Activated CD8-positive, alpha-beta memory T cell treated with anti-CD3 and anti-CD28 coated beads, Interleukin-2, amount 50 U/mL, for 1 hour (primary cell): ENCODE measurements at regions not wholly inside any gene's neighbourhood (a gene's known extent, or its start where the extent isn't known, plus 50 kb on each side); places are given as distances from the start of the nearest gene placed in this dataset.
A peak's percentile ranks its signal among the peaks of the same experiment; 100 is the strongest.

Source experiments
- DNase-seq: peaks from one replicate; pipeline ENCODE4 v3.0.0-alpha.2; 2020; ENCODE audit errors: extremely low read depth

DNA sequence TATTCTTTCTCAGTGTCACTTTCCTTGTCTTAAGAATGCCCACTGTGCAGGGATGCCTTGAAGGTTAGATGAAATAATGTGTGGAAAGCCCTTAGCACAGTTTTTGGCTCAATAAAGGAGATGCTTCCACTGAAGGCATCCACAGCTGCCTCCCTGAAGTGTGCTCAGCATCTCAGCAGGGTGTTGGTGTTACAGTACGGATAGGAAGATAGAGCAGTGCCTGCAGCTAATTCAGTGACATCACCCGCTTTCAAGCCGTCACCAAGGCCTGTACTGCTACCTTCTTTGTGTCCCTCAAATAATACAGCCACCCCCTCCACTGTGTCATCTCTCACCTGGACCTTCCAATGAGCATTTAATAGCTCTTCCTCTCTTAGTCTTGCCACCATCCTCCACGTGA, 59.0 kb downstream of the NDUFS5 start:
- DNase-seq, result no peak

DNA sequence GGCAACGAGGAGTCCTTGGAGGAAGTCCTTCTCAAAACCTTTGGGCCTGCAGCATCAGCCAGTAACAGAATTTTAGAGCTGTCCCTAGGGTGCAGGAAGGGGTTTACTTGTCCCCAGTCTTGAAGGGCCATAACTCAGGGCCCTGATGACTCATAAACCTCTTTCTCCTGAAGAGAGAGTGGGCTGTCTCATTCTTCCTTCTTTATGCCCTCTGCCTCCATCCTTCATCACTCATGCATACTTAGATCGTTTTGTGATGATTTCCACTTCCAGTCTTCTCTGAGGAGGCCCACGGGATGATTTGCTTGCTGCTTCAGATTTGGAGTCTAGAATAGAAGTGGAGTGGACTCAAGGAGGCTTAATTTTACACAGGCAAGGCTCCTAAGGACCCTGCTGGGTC, 60.2 kb downstream of the NDUFS5 start:
- DNase-seq, result no peak

DNA sequence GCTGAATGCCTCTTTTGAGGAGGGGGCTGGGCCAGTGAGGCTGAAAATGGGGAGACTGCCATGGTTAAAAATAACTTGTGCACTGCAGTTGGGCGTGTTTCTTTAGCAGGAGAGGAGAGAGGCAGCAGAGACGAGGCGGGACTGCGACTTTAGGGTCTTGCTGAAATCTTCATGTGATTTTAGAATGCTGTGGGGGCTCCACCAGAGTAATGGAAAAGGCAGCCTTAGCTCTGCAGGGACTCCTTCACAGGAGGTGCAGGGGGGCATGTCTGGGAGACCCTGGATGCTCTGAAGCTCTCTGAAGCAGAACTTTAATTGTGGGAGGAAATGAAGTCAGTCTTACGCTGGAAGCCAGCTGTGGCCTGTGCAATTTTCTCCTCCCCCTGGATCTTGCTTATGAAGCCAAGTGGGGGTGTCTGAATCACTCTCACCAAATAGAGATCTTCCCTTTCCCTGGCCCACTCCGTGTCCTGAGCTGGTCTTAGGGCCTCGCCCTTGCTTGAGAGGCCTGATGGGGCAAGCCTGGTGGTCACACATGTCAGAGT, 60.8 kb downstream of the NDUFS5 start:
- no peak for DNase-seq

DNA sequence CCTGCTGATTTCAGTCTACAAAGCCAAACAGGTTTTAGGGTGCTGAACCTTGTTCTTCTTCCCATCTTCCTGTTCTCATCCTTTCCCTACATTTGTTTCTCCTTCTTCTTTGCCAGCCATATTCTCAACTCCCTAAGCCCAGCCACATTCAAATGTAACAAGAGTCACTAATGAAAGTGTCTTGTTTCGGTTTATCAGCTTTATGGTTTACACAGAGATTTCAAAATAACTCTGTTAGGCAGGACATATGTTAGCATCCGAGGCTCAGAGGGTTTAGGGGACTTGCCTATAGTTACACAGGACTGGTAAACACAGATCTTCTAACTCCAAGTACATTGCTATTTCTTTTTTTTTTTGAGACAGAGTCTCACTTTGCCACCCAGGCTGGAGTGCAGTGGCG, 61.3 kb downstream of the NDUFS5 start:
- DNase-seq, result no peak

DNA sequence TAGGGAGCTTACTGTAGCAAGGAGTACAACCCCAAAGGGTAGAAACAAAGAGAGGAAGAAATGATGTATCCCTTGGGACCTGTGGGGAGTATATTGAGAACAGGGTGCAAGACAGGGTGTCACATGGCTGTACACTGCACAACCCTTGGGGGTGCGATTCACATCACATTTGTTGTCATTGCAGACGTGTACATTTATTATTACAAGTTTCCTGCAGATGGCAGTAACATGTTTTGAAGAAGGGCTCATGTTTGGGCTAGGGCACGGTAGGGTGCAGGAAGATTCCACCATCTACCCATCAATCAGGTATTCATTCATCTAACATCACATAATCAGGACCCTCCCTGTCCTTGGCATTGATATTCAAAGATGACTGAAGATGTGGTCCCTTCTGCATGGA, 62.5 kb downstream of the NDUFS5 start:
- DNase-seq, result no peak

DNA sequence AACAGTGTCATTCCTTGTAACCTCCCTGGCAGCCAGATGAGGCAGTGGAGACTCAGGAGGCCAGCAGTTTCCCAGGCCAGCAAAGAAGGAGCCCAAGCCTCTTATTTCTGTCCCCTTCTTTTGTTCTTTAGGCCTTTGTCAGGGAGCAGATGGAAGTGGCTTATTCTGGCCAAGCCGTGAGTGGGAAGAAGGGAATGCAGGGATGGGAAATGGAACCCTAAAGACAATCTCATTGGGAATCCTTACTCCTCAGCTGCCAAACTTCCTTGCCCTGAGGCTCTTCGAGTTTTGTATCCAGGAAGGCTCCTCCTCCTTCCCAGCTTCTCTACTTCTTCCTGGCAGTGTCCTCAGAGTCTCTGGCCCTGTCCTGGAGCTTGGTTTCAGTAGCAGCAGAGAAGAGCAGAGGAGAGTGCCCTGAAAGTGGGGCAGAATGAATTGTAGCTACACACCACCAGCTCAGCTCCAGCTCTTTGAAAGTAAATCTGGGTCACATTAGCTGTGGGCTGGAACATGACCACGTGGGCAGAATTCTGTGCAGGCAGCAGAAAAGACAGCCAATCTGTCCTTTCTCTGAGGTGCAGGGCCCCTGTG, 63.9 kb downstream of the NDUFS5 start:
- DNase-seq, result no peak

DNA sequence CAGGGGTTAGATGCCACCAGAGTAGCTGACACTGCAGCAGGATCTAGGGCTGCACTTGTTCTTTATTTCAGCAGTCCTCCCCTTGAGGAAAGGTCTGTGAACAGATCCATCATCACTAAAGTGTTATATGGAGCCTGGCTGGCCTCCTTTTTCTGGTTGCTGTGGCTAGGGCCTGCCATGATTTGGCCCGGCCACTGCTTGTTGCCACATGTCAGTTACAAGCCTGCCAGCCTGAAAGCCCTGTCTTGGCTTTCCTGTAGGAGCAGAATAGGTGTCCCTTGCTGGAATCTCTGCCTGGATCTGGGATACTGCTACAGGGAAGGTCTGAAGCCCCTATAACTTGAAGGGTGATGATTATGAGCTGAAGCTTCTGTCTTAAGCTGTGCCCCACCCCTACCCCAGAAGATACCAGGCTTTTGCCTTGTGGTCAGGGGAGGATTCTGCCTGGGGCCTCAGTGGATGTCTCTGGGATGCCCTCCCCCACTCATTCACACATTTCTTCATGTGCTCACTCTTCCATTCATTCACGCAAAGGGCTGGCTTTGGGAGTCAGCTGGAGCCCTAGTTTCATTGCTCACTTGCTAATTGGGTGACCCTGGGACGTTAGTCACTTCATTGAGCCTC, 64.7 kb downstream of the NDUFS5 start:
- no peak for DNase-seq

DNA sequence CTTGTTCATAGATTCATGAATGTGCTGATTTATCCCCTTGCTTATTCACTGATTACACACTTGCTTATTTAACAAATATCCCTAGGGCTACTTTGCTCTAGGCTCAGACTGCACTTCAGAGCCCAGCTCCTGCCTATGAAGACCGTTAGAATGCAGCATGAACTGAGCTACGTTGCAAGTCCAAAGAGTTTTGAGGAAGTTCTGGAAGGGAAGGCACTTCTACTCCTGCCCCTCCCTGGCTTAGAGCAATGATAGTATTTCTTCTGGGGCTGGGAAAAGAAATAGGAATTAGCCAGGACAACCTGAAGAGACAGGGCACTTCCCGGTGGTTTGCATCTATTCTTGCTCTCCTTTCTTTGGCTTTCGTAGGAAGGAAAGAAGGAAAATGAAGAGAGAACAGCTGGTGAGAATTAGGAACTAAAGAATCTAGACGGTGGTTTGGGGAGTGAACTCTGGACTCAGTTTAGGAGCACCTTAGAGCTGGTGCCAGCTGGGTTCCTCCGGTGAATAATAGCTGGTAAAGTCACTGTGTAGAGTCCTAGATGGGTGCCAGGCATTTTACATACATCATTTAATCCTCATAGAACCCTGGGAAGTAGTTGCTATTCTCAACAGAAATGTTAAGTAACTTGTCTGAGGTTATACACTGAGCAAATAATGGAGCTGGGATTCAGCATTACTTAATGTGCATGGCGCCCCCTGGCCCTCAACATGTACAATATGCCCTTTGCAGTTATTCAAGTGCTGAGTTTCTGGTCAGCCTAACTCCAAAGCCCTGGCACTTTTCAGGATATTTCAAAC, 65.9 kb downstream of the NDUFS5 start:
- peak; percentile 32 for DNase-seq

DNA sequence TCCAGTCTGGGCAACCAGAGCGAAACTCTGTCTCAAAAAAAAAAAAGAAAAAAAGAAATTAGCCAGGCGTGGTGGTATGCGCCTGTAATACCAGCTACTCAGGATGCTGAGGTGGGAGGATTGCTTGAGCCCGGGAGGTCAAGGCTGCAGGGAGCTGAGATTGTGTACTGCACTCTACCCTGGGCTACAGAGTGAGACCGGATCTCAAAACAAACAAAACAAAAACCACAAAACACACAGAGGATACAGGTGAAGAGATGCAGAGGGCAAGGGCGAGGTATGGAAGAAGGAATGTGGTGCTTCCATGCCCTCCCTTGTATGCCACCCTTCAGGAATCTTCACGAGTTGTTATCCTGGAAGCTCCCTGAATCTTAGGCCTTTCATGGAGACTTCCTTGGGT, 68.5 kb downstream of the NDUFS5 start:
- DNase-seq, result no peak

DNA sequence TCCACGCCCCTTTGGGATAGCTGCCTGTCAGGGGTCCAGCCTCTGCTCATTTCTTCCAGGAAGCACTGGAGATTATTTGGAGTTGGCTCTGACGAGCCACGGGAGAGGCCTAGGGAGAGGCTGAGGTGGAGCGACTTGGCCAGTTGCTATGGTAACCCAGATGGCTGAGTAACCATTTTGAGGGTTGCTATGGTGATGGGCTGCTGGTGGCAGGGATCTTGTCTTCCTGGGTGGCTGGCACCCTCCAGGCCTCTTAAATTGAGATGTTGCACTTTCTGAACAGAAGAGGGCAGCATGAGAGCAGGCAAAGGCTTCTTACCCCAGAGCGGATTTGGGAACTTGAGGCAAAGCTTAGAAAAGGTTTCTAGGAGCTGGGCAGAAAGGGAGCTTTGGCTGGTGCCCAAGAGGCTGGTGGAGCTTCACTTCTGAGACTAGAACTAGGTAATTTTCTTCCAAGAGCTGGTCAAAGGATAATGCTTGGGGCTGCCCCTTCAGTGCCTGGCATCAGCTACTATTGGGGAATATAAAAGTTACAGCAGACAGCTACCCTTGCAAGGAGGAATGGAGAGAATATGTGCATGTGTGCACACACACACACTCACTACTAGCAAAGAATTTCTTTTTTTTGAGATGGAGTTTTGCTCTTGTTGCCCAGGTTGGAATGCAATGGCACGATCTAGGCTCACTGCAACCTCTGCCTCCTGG, 72.5 kb downstream of the NDUFS5 start:
- peak; percentile 45 for DNase-seq

DNA sequence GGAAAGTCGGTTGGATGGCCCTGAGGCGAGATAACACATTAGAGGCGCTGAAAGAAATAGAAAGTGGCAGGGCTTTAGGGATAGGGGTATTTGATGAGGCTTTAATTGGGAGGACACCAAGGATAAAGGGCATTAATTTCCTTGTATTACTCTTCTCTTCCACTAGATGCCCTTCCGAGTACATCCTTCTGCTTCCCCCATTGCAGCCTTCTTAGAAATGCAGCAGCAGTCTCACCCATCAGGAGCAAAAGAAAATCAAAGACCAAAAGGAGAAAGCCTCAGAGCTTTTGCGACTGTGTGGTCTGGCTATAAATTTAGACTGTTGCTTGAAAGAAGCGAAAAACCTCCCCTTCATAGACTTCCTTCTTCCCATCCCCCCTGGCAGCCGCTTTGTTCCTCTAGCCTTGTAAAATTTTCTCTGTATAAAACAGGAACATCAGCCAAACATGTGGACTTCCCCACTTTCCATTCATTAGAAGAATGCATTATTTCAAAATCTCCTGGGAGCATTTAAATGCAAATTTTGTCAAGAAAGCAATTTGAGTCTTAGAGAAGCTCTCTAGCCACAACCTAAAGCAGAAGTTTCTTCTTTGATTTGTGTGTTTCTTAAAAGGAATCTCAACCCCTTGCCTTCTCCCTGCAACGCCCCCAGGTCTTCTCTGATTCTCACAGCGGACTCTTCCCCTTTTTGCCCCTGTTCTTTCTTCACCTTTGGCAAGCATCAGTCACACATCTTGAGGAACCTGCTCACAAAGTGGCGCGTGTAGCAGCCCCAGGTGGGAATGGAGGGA, 76.6 kb downstream of the NDUFS5 start:
- no peak for DNase-seq

DNA sequence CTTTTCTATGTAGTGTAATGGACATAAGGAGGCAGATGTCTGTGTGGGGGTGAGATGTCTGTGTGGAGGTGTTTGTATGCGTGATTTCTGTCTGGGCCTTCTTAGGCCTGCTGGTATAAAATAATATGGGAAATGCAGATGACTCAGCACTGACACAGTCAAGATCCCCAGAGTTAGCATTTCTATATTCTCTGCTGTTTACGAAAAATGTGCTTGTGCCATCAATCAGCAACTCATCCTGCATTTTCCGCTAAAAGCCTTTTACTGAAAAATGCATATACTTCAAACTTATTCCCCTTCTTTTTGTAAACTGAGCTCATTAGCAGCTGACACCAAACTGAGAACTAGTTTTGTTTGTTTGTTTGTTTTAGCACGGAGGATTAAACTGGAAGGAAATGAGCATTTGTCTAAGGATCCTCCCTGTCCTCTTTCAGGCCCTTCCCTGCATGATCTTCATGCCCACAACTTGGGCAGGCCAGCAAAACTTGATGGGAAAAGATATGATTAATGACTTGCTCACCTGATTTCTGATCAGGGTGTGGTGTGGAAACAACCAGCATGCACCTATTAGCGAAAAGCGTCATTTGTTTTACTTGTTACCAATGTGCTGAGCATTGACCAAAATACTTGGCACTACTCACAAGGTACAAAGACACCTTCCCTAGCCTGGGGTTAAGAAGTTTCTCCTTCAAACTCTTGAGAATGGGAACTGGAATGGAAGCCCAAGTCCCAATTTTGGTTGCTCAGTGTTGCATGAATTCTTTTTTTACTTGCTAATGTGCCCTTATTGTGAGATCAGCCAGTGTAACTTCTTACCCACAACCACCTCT, 77.4 kb downstream of the NDUFS5 start:
- no peak for DNase-seq

DNA sequence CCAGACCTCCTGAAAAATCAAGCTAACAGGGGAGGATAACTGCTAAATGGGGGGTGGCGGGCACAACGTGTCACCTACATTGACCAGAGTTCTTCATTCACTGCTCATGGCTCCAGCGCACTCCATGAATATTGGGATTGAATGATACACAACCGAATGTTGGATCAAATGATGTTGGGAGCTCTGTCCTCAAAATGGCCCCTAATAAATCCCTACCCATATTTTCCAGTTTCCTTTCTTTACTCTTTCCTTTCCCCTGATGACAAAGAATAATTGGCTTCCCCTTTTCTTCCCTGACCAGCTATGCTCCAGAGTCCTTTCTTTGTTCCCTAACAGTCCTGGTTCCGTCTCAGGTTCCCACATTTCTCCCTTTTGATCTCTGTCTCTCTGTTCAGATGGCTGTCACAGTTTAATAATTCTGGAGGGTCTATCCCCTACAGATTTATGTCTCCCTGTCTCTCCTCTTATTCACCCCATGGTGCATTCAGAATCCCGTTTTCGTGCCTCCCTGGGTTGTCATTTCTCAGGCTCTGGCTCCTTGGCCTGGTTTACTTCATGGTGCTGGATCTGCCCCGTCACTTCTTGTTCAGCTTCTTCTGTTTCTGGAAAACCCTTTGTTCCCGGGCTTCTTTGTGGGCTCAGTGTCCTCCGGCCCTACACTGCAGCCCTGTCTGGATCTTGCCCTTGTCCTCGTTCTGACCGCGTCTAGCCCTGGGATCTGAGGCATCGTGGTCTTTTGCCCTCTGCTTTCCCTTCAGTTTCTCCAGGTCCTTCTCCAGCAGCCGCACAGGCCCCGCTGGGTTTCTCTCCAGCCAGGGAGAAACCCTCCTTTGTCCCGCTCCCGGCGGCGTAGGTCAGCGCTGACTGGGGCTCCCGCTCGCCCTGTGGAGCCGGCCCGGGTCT, 78.3 kb downstream of the NDUFS5 start:
- DNase-seq, result no peak

DNA sequence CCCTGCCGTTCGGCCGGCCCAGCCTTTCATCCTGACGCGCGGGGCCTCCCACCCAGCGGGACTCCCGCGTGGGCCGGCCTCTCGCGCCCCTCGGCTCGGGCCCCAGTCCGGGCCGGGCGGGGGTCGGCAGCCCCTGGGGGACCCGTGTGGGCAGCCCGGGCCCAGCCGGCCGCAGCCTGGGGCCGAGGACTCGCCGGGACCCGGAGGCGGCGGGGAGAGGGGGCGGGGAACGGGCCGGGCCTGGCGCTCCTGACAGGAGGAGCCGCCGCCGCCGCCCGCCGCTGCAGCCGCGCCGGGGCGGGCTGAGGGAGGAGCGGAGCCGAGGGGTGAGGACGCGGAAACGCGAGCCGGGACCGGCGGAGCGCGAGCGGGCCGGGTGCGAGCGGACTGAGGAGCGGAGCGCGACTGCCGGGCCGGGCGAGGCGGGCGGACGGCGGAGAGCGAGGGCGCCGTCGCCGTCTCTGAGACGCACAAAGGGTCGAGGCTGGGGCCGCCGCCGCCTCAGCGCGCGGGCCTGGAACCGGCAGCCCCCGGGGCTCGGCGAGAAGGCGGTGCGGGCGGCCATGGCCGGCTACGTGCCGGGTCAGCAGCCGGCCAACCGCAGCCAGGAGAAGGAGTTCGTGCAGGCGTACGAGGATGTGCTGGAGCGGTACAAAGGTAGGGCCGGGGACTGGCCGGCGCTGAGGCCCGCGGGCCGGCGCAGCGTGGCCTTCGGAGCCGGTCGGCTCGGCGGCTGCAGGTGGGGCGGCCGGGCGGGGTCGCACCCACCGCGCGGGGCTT, 79.1 kb downstream of the NDUFS5 start:
- DNase-seq, result no peak

DNA sequence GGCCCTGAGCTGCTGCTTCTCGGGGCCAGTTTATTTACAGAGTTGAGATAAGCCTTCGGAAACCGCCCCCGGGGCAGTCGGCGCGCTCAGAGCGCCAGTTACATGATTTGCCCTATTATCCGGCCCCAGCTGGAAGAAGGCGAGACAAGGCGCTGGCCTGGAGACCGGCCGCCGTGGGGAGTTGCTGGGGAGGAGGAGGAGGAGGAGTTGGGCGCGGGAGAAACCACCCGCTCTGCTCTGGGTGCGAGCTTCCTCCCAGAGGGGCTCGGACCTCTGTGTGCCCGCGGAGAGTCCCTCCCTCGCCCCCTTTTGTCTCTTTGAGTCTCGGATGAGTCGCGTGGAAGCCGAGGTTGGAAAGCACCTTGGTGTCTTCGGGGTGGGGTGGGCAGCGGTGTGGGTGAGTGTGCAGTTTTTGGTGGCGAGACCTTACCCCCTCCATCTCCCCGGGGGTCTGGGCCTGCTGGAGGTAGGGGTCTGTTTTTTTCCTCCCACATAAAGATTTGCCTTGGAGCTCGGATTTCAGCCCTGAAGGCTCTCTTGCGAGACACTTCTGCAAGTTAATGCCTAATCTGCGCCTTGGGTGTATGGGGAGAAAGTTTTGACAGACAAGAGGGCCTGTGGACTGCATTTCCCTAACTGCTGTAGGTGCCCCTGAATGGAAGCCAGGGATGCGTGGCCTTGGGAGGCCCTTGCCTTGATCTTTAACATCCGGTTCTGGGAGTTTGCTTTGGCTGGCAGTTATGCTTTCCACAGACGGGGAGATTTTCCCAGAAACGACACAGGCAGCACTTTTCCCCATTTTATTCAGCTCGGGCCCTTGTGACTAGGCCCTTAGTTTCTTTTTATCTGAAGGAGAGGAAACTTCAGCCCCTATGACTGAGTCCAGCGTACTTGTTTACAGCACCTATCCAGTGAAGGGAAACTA, 80.0 kb downstream of the NDUFS5 start:
- DNase-seq, result no peak

DNA sequence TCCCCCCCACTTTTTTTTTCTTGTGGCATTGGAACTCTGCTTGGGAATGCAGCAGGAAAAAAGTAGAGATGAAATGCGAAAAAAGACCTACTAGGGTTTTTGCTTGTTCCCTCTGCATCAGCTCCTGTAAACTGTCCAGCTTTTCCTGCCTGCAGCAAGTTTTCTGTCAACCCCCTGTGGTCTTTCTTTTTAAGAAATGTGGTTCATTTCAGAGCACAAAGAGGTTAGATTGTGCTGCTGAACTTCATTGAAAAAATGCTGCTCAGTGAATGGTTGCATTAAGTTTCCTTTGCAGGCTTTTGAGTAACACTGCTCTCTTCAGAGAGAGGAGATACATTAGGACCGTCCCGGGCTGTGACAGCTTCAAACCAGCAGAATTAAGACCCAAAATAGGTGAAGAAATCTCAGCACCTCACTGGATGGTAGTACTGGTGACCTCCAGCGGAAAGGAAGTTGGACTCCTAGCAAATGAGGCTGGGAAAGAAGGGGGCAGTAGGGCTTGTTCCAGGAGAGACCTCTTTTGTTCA, 80.7 kb downstream of the NDUFS5 start:
- no peak for DNase-seq
